Esophagus muscularis mucosa (tissue), 4 donors: ENCODE measurements at regions not wholly inside any gene's neighbourhood (a gene's known extent, or its start where the extent isn't known, plus 50 kb on each side); places are given as distances from the start of the nearest gene placed in this dataset.

Source experiments
- DNase-seq: peaks from one replicate; pipeline ENCODE4 v3.0.0-alpha.2; 2017; ENCODE audit errors: extremely low spot score
- H3K27ac ChIP-seq, 4 donors: fragments of 200-600 bp; sonication (generic); replicated peaks in 1 of 4; 1 replicate in 3 of 4; 2 replicates in 1 of 4; pipeline ENCODE4 v1.5.1; 2016 to 2019; ENCODE audit warnings: mild to moderate bottlenecking in 1 of 4
- H3K27me3 ChIP-seq, 4 donors: fragments of 200-600 bp; sonication (generic); one replicate each; pipeline versions ENCODE4 v1.5.1 to v1.6.0; 2016 to 2019
- H3K36me3 ChIP-seq, 4 donors: fragments of 200-600 bp; sonication (generic); one replicate each; pipeline ENCODE4 v1.5.1; 2016 to 2019
- H3K4me1 ChIP-seq, 4 donors: fragments of 200-600 bp; sonication (generic); one replicate each; pipeline ENCODE4 v1.5.1; 2016 to 2019
- H3K4me3 ChIP-seq, 4 donors: fragments of 200-600 bp; sonication (generic); 1 replicate in 2 of 4; 2 replicates in 2 of 4; pipeline ENCODE4 v1.5.1; 2016 to 2019; ENCODE audit warnings: mild to moderate bottlenecking in 4 of 4, moderate library complexity in 1 of 4
- H3K9me3 ChIP-seq, 4 donors: fragments of 200-600 bp; sonication (generic); 1 replicate in 3 of 4; 2 replicates in 1 of 4; pipeline ENCODE4 v1.5.1; 2016 to 2019
- EP300 ChIP-seq: sonication (generic); formaldehyde crosslinking; IDR thresholded peaks from one replicate; pipeline ENCODE4 v1.6.1; 2017; ENCODE audit warnings: antibody characterized with exemption
- POLR2A ChIP-seq: fragments of 450-650 bp; IDR thresholded peaks from one replicate; pipeline ENCODE4 v1.6.1; 2017; ENCODE audit warnings: antibody characterized with exemption, moderate library complexity, mild to moderate bottlenecking, low read depth
- POLR2AphosphoS5 ChIP-seq, 2 donors: sonication (generic); formaldehyde crosslinking; IDR thresholded peaks; one replicate each; pipeline ENCODE4 v1.6.1; 2017; ENCODE audit warnings: antibody characterized with exemption in 2 of 2
- WGBS: methylation state at CpG from one replicate; pipeline ENCODE4 v1.1.5; 2018; 5-methylcytosine and 5-hydroxymethylcytosine counted together
- intact Hi-C: fragments of 100-400 bp; cut with DNase I; formaldehyde crosslinking; loops from one replicate; pipeline ENCODE4 v1.15.1; 2023
- TF ChIP-seq, protein P1 (sequence below), 3 experiments: fragments of 200-600 bp in 2 of 3; fragments of 450-650 bp in 1 of 3; sonication (generic) in 2 of 3; IDR thresholded peaks; one replicate each; pipeline ENCODE4 v1.5.1; 2017 to 2019; ENCODE audit warnings: antibody characterized with exemption in 3 of 3, mild to moderate bottlenecking in 2 of 3, moderate library complexity in 1 of 3

DNA sequence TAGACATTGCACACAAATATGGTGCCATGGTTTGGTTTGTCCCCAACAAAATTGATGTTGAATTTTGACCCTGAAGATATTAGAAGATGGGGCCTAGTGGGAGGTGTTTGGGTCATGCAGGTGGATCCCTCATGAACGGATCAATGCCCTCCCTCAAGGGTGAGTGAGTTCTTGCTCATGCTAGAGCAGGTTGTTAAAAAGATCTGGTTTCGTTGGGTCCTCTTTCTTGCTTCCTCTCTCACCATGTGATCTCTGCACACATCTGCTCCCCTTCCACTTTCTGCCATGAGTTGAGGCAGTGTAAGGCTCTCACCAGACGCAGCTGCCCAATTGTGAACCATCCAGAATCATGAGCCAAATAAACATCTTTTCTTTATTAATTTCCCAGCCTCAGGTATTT is 87.8 kb upstream of the MDFIC2 start:
- 92% methylated on average over 3 of the region's 3 CpGs for WGBS
- no peak overlapping the region for H3K4me3 ChIP-seq
- no peak overlapping the region for H3K27ac ChIP-seq
- TF ChIP-seq EP300 (no peak), POLR2A (no peak)
- H3K9me3 ChIP-seq = no peaks in the 10 kb centered on the region
- no peaks in the 10 kb centered on the region for H3K27me3 ChIP-seq
- DNase-seq = no peak
- intact Hi-C loops = no loop called here
- no peaks in the 10 kb centered on the region for H3K4me1 ChIP-seq
- H3K36me3 ChIP-seq = no peaks in the 10 kb centered on the region

DNA sequence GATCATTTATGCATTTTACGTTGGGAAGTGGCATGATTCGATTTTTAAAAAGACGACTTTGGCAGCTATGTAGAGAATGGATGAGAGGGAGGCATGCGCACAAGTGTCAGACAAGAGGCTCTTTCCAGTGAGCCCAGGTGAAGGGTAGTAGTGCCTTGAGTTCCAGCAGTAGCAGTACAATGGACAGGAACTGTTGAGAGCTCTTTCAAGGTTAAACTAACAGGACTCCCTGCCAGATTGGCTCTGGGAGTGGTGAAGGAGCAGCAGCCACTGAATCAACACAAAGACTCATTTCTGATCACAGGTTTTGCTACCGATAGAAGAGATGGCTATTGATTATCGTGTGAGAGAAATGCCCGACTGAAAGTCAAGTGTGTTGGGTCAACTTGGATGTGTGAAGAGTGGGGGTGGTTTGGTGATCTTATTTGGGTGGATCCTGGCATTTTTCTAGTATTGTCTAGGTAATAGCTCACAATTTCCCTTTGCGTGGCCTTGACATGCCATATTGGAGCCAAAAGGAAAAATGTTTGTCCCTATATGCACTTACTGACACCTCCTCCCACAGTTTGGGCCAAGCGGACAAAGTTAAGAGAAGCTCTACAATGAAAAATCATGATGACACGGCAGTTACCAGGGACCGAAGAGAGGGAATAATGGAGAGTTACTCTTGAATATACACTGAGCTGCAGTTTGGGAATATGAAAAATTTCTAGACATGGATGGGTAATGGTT is 81.6 kb upstream of the MDFIC2 start:
- no peak overlapping the region for H3K27ac ChIP-seq
- no peak for DNase-seq
- TF ChIP-seq POLR2AphosphoS5 (IDR thresholded peaks at IDR 0.05) = no peak
- TF ChIP-seq, protein P1, sequence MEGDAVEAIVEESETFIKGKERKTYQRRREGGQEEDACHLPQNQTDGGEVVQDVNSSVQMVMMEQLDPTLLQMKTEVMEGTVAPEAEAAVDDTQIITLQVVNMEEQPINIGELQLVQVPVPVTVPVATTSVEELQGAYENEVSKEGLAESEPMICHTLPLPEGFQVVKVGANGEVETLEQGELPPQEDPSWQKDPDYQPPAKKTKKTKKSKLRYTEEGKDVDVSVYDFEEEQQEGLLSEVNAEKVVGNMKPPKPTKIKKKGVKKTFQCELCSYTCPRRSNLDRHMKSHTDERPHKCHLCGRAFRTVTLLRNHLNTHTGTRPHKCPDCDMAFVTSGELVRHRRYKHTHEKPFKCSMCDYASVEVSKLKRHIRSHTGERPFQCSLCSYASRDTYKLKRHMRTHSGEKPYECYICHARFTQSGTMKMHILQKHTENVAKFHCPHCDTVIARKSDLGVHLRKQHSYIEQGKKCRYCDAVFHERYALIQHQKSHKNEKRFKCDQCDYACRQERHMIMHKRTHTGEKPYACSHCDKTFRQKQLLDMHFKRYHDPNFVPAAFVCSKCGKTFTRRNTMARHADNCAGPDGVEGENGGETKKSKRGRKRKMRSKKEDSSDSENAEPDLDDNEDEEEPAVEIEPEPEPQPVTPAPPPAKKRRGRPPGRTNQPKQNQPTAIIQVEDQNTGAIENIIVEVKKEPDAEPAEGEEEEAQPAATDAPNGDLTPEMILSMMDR (IDR thresholded peaks at IDR 0.05) = no peak
- TF ChIP-seq EP300 = no peak
- TF ChIP-seq POLR2A = no peak
- intact Hi-C loops = no loop called here
- no peaks in the 10 kb centered on the region for H3K4me1 ChIP-seq
- WGBS = 97% methylated on average over 11 of the region's 11 CpGs
- H3K9me3 ChIP-seq = peaks cover 0 to under 1% (median 0%) of the 10 kb centered on the region in 4 donors
- H3K27me3 ChIP-seq = no peaks in the 10 kb centered on the region
- H3K36me3 ChIP-seq = no peaks in the 10 kb centered on the region
- H3K4me3 ChIP-seq = no peak overlapping the region

DNA sequence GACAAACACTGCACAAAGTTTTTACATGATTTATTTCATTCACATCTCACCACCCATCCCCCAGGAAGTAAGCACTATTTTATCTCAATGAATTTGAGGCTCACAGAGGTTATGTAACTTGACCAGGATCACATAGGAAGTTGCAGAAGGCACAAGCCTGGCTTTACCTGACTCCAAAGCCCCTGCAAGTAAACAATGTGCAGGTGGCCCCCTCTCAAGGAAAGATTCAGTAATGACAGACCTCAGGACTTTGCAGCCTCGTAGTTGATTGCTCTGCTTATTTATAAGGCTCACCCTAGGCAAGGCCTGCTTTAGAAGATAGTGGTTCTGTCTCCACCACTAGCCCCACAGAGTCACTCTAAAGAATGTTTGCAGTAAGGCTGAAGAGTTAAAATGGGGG is 79.8 kb upstream of the MDFIC2 start:
- TF ChIP-seq, protein P1 (IDR thresholded peaks at IDR 0.05) = no peak
- no peak for TF ChIP-seq POLR2AphosphoS5 (IDR thresholded peaks at IDR 0.05)
- no peak for TF ChIP-seq EP300
- TF ChIP-seq POLR2A = no peak
- intact Hi-C loops = no loop called here
- no peaks in the 10 kb centered on the region for H3K4me1 ChIP-seq
- H3K36me3 ChIP-seq = no peaks in the 10 kb centered on the region
- H3K27ac ChIP-seq = no peak overlapping the region
- no peaks in the 10 kb centered on the region for H3K27me3 ChIP-seq
- H3K4me3 ChIP-seq = no peak overlapping the region
- 67% methylated on average over 1 of the region's 1 CpG for WGBS
- DNase-seq = no peak
- H3K9me3 ChIP-seq = peaks cover 0 to 3% (median 0%) of the 10 kb centered on the region in 4 donors

DNA sequence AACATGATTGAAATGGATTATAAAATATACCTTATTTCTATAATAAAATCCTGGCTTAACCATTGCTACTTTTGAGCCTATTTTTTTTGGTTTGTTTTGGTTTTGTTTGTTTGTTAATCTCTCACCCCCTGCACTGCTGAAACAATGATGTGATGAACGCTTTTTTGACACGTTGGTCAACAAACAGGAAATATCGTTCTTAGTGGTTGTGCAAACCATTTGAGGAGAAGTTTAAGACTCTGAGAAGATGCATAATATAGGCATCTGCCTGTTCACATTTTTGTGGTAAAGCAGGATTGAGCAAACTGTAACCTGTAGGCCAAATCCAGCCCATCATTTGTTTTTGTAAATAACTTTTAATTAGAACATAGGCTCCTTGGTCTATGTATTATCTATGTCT is 75.5 kb upstream of the MDFIC2 start:
- H3K27ac ChIP-seq = no peak overlapping the region
- no peak for TF ChIP-seq POLR2A
- TF ChIP-seq EP300 = no peak
- TF ChIP-seq, protein P1 (IDR thresholded peaks at IDR 0.05) = no peak
- no peak for TF ChIP-seq POLR2AphosphoS5 (IDR thresholded peaks at IDR 0.05)
- intact Hi-C loops = no loop called here
- no peaks in the 10 kb centered on the region for H3K36me3 ChIP-seq
- peaks cover 0 to 15% (median 8%) of the 10 kb centered on the region in 4 donors for H3K4me1 ChIP-seq
- no peaks in the 10 kb centered on the region for H3K27me3 ChIP-seq
- peaks cover 0 to 3% (median 0%) of the 10 kb centered on the region in 4 donors for H3K9me3 ChIP-seq
- no peak overlapping the region for H3K4me3 ChIP-seq
- DNase-seq = no peak
- 94% methylated on average over 3 of the region's 3 CpGs for WGBS

DNA sequence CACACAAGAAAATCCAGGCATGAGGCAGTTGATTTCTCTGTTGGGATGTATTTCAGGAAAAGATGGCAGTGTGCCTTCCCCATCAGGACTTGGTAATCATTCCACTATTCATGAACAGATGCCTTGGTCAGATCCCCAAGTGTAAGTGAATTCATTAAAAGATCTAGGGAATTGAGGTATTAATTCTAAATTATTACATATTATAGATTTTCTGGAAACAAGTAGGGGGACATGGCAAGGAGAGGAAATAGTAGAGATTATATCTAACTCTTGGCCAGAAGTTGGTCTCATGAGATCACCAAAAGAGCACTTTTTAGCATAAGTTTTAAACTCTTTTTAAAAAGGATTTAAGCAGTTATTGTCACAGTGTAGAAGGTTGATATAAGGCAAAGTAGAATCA is 74.4 kb upstream of the MDFIC2 start:
- H3K9me3 ChIP-seq = peaks cover 0 to 3% (median 0%) of the 10 kb centered on the region in 4 donors
- no peak overlapping the region for H3K27ac ChIP-seq
- TF ChIP-seq, protein P1 (IDR thresholded peaks at IDR 0.05) = no peak
- TF ChIP-seq EP300 (no peak), POLR2AphosphoS5 (IDR thresholded peaks at IDR 0.05) (no peak), POLR2A (no peak)
- intact Hi-C loops = no loop called here
- no peaks in the 10 kb centered on the region for H3K36me3 ChIP-seq
- H3K4me3 ChIP-seq = no peak overlapping the region
- peaks cover 0 to 15% (median 8%) of the 10 kb centered on the region in 4 donors for H3K4me1 ChIP-seq
- H3K27me3 ChIP-seq = no peaks in the 10 kb centered on the region
- DNase-seq = no peak
